WTC11 (cell line): ENCODE measurements at regions not wholly inside any gene's neighbourhood (a gene's known extent, or its start where the extent isn't known, plus 50 kb on each side); places are given as distances from the start of the nearest gene placed in this dataset.

Experiments
- ATAC-seq: fragments of 200-7000 bp; cut with Tn5 transposase; 2 replicates; pipeline ENCODE4 v1.10.0; 2021; ENCODE audit warnings: mild to moderate bottlenecking, moderate library complexity
- CTCF ChIA-PET: fragments of 300-600 bp; sonication (Branson Sonifier 250); formaldehyde crosslinking; loops from one replicate; lab custom pipeline; 2021; ENCODE audit warnings: antibody characterized with exemption; lab: Charles Lee
- POLR2A ChIA-PET: fragments of 350-600 bp; sonication (Branson Sonifier 250); formaldehyde crosslinking; loops from one replicate; lab custom pipeline; 2021; ENCODE audit warnings: antibody characterized with exemption; lab: Charles Lee
- DNase-seq: peaks from one replicate; pipeline ENCODE4 v3.0.0; 2021; ENCODE audit warnings: low spot score
- H3K27ac Mint-ChIP-seq: 2 replicates; pipeline ENCODE4 v1.8.0; 2021; ENCODE audit warnings: mixed read lengths
- H3K27me3 Mint-ChIP-seq: 2 replicates; pipeline ENCODE4 v1.8.0; 2021; ENCODE audit warnings: low read depth, mild to moderate bottlenecking, moderate library complexity, mixed read lengths
- H3K36me3 Mint-ChIP-seq: 2 replicates; pipeline ENCODE4 v1.8.0; 2021; ENCODE audit warnings: mixed read lengths
- H3K4me1 Mint-ChIP-seq: 2 replicates; pipeline ENCODE4 v1.8.0; 2022; ENCODE audit warnings: mixed read lengths
- H3K4me3 Mint-ChIP-seq: 2 replicates; pipeline ENCODE4 v1.8.0; 2021; ENCODE audit warnings: mild to moderate bottlenecking, moderate library complexity, mixed read lengths
- H3K9me3 Mint-ChIP-seq: 2 replicates; pipeline ENCODE4 v1.8.0; 2021; ENCODE audit warnings: mixed read lengths
- E2F5 ChIP-seq: sonication (generic); formaldehyde crosslinking; IDR thresholded peaks from 2 replicates; pipeline ENCODE4 v1.8.1; 2022; ENCODE audit warnings: mild to moderate bottlenecking, moderate library complexity, missing genetic modification reagents
- FOXJ3 ChIP-seq: sonication (generic); formaldehyde crosslinking; IDR thresholded peaks from 2 replicates; pipeline ENCODE4 v1.9.0; 2021; ENCODE audit warnings: missing genetic modification reagents, mild to moderate bottlenecking, borderline replicate concordance
- FOXK1 ChIP-seq: sonication (generic); formaldehyde crosslinking; IDR thresholded peaks from 2 replicates; pipeline ENCODE4 v1.8.0; 2022; ENCODE audit warnings: mild to moderate bottlenecking, moderate library complexity, missing genetic modification reagents
- GABPB1 ChIP-seq: sonication (generic); formaldehyde crosslinking; IDR thresholded peaks from 2 replicates; pipeline ENCODE4 v1.8.1; 2023; ENCODE audit warnings: mild to moderate bottlenecking, missing genetic modification reagents
- GRHL2 ChIP-seq: fragments of 250-450 bp; sonication (Bioruptor Pico); IDR thresholded peaks from 2 replicates; pipeline ENCODE4 v1.8.0; 2022; ENCODE audit warnings: mild to moderate bottlenecking, moderate library complexity; ENCODE audit not compliant: insufficient replicate concordance, severe bottlenecking
- HMGA2 ChIP-seq: fragments of 250-450 bp; sonication (Bioruptor Pico); IDR thresholded peaks from 2 replicates; pipeline ENCODE4 v1.4.0; 2021; ENCODE audit warnings: mild to moderate bottlenecking, moderate library complexity
- IRF1 ChIP-seq: sonication (generic); formaldehyde crosslinking; IDR thresholded peaks from 2 replicates; pipeline ENCODE4 v1.8.0; 2023; ENCODE audit warnings: missing genetic modification reagents
- JAZF1 ChIP-seq: fragments of 250-450 bp; sonication (Bioruptor Pico); IDR thresholded peaks from 2 replicates; pipeline ENCODE4 v1.9.0; 2021; ENCODE audit warnings: moderate library complexity, mild to moderate bottlenecking, inconsistent platforms
- JUN ChIP-seq: sonication (generic); formaldehyde crosslinking; IDR thresholded peaks from 2 replicates; pipeline ENCODE4 v1.8.0; 2023; ENCODE audit warnings: mild to moderate bottlenecking, missing genetic modification reagents
- KAT7 ChIP-seq: sonication (generic); formaldehyde crosslinking; IDR thresholded peaks from 2 replicates; pipeline ENCODE4 v1.8.1; 2023; ENCODE audit warnings: missing genetic modification reagents, mild to moderate bottlenecking, borderline replicate concordance
- MXD4 ChIP-seq: fragments of 250-450 bp; sonication (Bioruptor Pico); IDR thresholded peaks from 2 replicates; pipeline ENCODE4 v1.8.0; 2021; ENCODE audit warnings: mild to moderate bottlenecking, moderate library complexity, borderline replicate concordance
- NFATC4 ChIP-seq: fragments of 250-450 bp; sonication (Bioruptor Pico); IDR thresholded peaks from 2 replicates; pipeline ENCODE4 v1.9.0; 2021; ENCODE audit warnings: mild to moderate bottlenecking
- SMAD3 ChIP-seq: sonication (generic); formaldehyde crosslinking; IDR thresholded peaks from 2 replicates; pipeline ENCODE4 v1.8.0; 2022; ENCODE audit warnings: missing genetic modification reagents, mild to moderate bottlenecking, borderline replicate concordance
- SP1 ChIP-seq: sonication (generic); formaldehyde crosslinking; conservative IDR thresholded peaks from 2 replicates; pipeline ENCODE4 v1.8.1; 2022; ENCODE audit warnings: missing genetic modification reagents
- STAT6 ChIP-seq: sonication (generic); formaldehyde crosslinking; conservative IDR thresholded peaks from 2 replicates; pipeline ENCODE4 v1.8.1; 2023; ENCODE audit warnings: mild to moderate bottlenecking, low read depth, missing genetic modification reagents, moderate library complexity
- TCF7 ChIP-seq: sonication (generic); formaldehyde crosslinking; IDR thresholded peaks from 2 replicates; pipeline ENCODE4 v1.8.0; 2022; ENCODE audit warnings: mild to moderate bottlenecking, low read depth, missing genetic modification reagents, moderate library complexity
- TEAD1 ChIP-seq: sonication (generic); formaldehyde crosslinking; IDR thresholded peaks from 2 replicates; pipeline ENCODE4 v1.8.0; 2022; ENCODE audit warnings: mild to moderate bottlenecking, missing genetic modification reagents
- TP53 ChIP-seq: sonication (generic); formaldehyde crosslinking; IDR thresholded peaks from 2 replicates; pipeline ENCODE4 v1.8.1; 2023; ENCODE audit warnings: mild to moderate bottlenecking, missing genetic modification reagents
- ZBTB21 ChIP-seq: sonication (generic); formaldehyde crosslinking; IDR thresholded peaks from 2 replicates; pipeline ENCODE4 v1.8.1; 2023; ENCODE audit warnings: mild to moderate bottlenecking, missing genetic modification reagents, borderline replicate concordance
- ZNF671 ChIP-seq: fragments of 250-450 bp; sonication (Bioruptor Pico); IDR thresholded peaks from 2 replicates; pipeline ENCODE4 v1.8.0; 2021; ENCODE audit warnings: mild to moderate bottlenecking
- ZSCAN18 ChIP-seq: fragments of 250-450 bp; sonication (Bioruptor Pico); IDR thresholded peaks from 2 replicates; pipeline ENCODE4 v2.1.2; 2022; ENCODE audit warnings: mild to moderate bottlenecking, moderate library complexity
- TF ChIP-seq, protein P1 (sequence below): sonication (generic); formaldehyde crosslinking; IDR thresholded peaks from 2 replicates; pipeline ENCODE4 v1.8.1; 2023; ENCODE audit warnings: mild to moderate bottlenecking, missing genetic modification reagents
- TF ChIP-seq, protein P2 (sequence below): sonication (generic); formaldehyde crosslinking; IDR thresholded peaks from 2 replicates; pipeline ENCODE4 v1.8.0; 2022; ENCODE audit warnings: mild to moderate bottlenecking, missing genetic modification reagents
- TF ChIP-seq, protein P3 (sequence below): sonication (generic); formaldehyde crosslinking; IDR thresholded peaks from 2 replicates; pipeline ENCODE4 v1.8.0; 2022; ENCODE audit warnings: mild to moderate bottlenecking, missing genetic modification reagents

DNA sequence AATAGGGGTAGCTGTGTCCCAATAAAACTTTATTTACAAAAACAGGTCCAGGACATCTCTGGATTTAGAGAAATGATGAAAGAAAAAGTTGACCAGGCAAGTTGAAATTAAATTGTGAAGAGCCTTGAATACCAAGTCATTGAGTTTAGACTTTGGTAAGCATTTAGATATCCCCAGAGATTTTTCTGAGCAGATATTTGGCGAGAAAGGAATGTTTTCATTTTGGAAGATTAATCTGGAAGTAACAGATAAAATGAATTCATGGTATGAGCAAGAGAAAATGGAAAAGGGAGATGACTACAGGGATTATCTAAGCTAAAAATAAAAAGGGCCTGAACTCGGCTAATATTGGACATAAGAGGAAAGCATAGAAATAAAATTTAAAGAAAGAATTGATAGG is 157.6 kb downstream of the ACTL7B start:
- H3K9me3 Mint-ChIP-seq: peaks cover 4% of the 10 kb centered on the region; the same call in 1 of the 2 replicates
- CTCF ChIA-PET: no interaction called here
- ATAC-seq: no peak
- TF ChIP-seq TP53 (CRISPR knock-in tag) (no peak), E2F5 (CRISPR knock-in tag) (no peak), ZBTB21 (CRISPR knock-in tag) (no peak), GABPB1 (no peak), KAT7 (CRISPR knock-in tag) (no peak), SP1 (CRISPR knock-in tag) (no peak), NFATC4 (CRISPR knock-in tag) (no peak)
- TF ChIP-seq, protein P1, sequence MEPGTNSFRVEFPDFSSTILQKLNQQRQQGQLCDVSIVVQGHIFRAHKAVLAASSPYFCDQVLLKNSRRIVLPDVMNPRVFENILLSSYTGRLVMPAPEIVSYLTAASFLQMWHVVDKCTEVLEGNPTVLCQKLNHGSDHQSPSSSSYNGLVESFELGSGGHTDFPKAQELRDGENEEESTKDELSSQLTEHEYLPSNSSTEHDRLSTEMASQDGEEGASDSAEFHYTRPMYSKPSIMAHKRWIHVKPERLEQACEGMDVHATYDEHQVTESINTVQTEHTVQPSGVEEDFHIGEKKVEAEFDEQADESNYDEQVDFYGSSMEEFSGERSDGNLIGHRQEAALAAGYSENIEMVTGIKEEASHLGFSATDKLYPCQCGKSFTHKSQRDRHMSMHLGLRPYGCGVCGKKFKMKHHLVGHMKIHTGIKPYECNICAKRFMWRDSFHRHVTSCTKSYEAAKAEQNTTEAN (CRISPR knock-in tag): no peak
- H3K4me3 Mint-ChIP-seq: no peak overlapping the region
- no peak for DNase-seq
- H3K36me3 Mint-ChIP-seq: no peaks in the 10 kb centered on the region
- no peaks in the 10 kb centered on the region for H3K27me3 Mint-ChIP-seq
- H3K27ac Mint-ChIP-seq: no peak overlapping the region
- POLR2A ChIA-PET: no interaction called here
- H3K4me1 Mint-ChIP-seq: no peaks in the 10 kb centered on the region

DNA sequence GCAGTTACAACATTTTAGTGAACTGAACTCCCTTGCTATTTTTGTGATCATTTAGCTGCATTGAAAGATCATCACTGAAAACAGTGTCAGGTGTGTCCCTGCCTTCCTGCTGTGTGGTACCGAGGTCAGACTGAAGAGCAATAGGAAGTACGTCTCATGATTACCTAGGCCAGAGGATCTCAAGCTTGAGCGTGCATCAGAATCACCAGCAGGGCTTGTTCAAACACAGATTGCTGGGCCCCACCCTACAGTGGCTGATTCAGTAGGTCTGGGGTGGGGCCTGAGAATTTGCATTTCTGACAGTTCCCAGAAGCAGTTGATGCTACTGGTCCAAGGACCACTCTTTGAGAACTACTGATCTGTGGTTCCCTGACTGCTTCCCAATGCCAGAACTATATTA is 159.6 kb downstream of the ACTL7B start:
- Mint-ChIP-seq H3K4me3 (no peak overlapping the region), H3K27me3 (no peaks in the 10 kb centered on the region), H3K4me1 (no peaks in the 10 kb centered on the region), H3K36me3 (no peaks in the 10 kb centered on the region), H3K9me3 (peaks cover 7% of the 10 kb centered on the region; the same call in 1 of the 2 replicates), H3K27ac (no peak overlapping the region)
- no peak; the same call in 1 of the 2 replicates for ATAC-seq
- no peak for DNase-seq
- ChIA-PET CTCF (no interaction called here), POLR2A (no interaction called here)
- TF ChIP-seq SP1 (CRISPR knock-in tag): no peak
- TF ChIP-seq STAT6: no peak
- no peak for TF ChIP-seq JAZF1 (CRISPR knock-in tag)
- no peak for TF ChIP-seq FOXK1
- TF ChIP-seq MXD4 (CRISPR knock-in tag): no peak

DNA sequence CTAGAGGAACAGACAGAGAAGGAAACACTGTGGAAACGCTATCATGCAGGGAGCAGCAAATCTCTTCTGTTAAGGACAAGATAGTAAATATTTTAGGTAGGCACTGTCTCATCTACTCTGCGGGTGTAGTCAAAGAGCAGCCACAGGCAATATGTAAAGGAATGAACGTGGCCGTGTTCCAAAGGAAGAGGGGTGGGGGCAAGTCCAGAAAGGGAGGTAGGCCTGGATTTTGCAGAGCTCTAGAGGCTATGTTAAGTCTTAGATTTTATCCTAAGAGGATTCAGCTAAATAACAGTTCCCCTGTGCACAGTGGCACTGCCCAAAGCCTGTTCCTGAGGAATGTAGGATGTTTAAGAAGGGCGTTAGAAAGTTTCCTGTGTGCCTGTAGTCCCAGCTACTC is 161.6 kb downstream of the ACTL7B start:
- ATAC-seq (no peak), DNase-seq (no peak)
- Mint-ChIP-seq H3K27ac (no peak overlapping the region), H3K27me3 (no peaks in the 10 kb centered on the region), H3K4me3 (no peak overlapping the region), H3K36me3 (peaks cover 5% of the 10 kb centered on the region), H3K9me3 (peaks cover 13% of the 10 kb centered on the region), H3K4me1 (no peaks in the 10 kb centered on the region)
- ChIA-PET CTCF (no interaction called here), POLR2A (no interaction called here)
- TF ChIP-seq, protein P2, sequence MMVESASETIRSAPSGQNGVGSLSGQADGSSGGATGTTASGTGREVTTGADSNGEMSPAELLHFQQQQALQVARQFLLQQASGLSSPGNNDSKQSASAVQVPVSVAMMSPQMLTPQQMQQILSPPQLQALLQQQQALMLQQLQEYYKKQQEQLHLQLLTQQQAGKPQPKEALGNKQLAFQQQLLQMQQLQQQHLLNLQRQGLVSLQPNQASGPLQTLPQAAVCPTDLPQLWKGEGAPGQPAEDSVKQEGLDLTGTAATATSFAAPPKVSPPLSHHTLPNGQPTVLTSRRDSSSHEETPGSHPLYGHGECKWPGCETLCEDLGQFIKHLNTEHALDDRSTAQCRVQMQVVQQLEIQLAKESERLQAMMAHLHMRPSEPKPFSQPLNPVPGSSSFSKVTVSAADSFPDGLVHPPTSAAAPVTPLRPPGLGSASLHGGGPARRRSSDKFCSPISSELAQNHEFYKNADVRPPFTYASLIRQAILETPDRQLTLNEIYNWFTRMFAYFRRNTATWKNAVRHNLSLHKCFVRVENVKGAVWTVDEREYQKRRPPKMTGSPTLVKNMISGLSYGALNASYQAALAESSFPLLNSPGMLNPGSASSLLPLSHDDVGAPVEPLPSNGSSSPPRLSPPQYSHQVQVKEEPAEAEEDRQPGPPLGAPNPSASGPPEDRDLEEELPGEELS (CRISPR knock-in tag): no peak
- no peak for TF ChIP-seq JUN (CRISPR knock-in tag)
- no peak for TF ChIP-seq TEAD1 (CRISPR knock-in tag)
- TF ChIP-seq TCF7 (CRISPR knock-in tag): no peak
- TF ChIP-seq FOXK1: no peak
- TF ChIP-seq, protein P3, sequence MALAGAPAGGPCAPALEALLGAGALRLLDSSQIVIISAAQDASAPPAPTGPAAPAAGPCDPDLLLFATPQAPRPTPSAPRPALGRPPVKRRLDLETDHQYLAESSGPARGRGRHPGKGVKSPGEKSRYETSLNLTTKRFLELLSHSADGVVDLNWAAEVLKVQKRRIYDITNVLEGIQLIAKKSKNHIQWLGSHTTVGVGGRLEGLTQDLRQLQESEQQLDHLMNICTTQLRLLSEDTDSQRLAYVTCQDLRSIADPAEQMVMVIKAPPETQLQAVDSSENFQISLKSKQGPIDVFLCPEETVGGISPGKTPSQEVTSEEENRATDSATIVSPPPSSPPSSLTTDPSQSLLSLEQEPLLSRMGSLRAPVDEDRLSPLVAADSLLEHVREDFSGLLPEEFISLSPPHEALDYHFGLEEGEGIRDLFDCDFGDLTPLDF (CRISPR knock-in tag): no peak
- no peak for TF ChIP-seq ZNF671 (CRISPR knock-in tag)
- no peak for TF ChIP-seq ZSCAN18
- no peak for TF ChIP-seq JAZF1 (CRISPR knock-in tag)
- TF ChIP-seq GRHL2 (CRISPR knock-in tag): no peak
- TF ChIP-seq KAT7 (CRISPR knock-in tag): no peak
- TF ChIP-seq HMGA2 (CRISPR knock-in tag): no peak
- TF ChIP-seq IRF1 (CRISPR knock-in tag): no peak
- no peak for TF ChIP-seq SMAD3 (CRISPR knock-in tag)
- no peak for TF ChIP-seq FOXJ3 (CRISPR knock-in tag)
